Myocyte (in vitro differentiated cells): ENCODE measurements at regions not wholly inside any gene's neighbourhood (a gene's known extent, or its start where the extent isn't known, plus 50 kb on each side); places are given as distances from the start of the nearest gene placed in this dataset.
"Not testable (repeated sequence)": the region's sequence is repeated elsewhere in the genome, so short reads cannot be mapped to it uniquely, and the experiment has no call there.

Source experiments
- DNase-seq: peaks from one replicate; pipeline ENCODE4 v3.0.0-alpha.2; 2012; ENCODE audit warnings: low read depth

DNA sequence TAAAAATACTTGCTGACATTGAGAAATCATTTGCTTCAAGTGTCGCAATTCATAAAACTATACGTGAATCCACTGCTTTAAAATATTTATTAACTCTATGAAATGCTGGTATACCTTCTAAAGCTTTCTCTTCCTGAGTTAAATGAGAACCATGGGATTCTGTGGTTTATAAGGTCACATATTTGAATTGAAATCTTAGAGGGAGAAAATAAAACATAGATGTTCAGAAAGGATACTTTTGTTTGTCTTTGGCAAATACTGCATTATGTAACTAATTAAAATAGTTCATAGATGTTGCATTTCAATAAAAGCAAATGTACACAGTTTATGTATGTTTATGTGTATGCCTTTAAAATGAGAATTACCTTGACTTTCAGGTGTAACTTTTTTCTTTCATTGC, 250.1 kb downstream of the FAM170A start:
- DNase-seq: no peak

DNA sequence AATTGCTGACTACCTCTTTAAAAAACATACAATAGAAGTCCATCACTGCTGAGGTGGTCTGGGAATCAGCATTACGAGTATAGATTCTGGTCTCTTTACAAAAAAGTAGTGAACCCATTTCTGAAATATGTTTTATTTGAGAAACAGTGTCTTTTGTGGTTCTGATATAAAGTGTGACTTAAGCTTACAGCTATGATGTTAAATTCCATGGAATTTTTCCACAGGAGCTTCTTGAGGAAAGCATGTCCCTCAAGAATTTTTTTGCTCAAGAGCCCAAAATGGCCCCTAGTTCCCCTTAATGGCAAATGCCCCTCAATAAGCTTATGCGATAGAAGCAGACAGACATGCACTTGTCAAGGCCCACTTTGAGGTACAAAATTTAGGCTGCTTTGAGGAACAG, 265.7 kb downstream of the FAM170A start:
- no peak for DNase-seq

DNA sequence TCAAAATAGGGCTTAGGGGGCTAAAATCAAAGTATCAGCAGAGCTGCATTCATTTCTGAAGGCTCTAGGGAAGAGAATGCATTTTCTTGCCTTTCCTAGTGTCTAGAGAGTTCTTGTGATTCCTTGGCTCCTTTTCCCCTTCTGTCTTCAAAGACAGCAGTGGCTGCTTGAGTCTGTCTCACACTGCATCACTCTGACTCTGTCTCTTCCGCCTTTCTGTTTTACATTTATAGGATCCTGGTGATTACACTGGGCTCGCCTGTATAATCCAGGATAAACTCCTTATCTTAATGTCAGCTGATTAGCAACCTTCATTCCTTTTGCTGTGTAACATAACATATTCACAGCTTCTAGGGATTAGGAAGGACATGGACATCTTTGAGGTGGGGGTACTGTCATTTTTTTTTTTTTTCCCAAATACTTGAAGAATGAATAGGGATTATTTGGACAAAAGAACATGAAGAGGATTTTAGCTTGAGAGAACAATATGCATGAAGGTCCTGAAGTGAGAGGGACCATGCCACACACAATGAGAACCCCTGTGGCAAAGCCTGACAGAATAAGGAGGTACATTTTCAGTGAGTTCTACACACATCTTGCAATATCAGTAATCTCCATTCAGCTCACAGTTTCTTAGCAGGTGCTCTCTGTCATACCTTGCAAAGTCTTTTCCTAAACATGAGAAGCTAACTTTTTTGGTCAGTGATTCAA, 267.6 kb downstream of the FAM170A start:
- no peak for DNase-seq

DNA sequence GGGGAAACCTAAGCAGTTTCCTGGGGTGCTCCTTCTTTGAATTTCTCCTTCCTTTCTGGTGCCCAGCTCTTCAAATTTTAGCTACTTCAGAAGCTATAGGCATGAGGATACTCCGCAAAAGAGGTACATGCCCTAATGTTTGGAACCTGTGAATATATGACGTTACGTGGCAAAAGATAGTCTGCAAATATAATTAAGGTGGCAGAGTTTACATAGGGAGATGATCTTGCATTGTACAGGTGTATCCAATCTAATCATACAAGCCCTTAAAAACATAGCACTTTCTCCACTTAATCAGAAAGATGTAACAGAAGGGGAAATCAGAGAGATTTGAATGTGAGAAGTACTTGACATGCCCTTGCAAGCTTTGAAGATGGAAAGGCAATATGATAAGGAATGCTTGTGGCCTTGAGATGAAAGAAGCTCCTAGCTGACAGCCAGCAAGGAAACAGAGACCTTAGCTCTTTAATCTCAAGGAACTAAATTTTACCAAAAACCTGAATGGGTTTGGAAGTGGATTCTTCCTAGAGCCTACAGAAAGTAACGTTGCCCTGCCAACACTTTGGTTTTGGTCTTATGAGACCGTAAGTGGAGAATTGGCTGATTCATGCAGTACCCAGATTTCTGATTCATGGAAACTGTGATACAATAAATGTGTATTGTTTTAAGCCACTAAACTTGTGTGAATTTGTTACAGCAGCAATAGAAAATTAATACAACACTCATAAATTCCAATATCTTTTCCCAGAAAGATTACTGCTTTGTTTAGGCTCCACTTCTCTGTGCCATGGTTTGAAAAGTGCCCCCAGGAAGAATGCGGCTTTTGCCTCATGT, 268.4 kb downstream of the FAM170A start:
- DNase-seq: no peak

DNA sequence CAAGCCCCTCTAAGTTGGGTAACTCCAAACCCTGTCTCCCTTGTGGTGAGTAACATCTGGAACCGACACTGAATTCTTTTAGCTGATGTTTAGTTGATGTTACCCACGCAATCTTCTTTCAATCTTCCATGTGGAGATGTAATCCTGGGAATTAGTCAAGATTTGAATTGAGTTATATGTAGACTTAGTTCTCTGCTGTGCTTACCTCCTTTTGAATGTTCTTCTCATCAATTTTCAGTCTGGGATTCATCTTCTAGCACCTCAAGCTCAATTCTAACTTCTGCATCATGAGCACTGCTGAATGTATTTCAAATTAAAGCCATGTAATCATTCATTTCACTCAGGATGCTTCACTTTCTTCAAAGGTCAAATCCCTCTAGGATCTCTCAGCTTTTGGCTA, 270.6 kb downstream of the FAM170A start:
- no peak for DNase-seq

DNA sequence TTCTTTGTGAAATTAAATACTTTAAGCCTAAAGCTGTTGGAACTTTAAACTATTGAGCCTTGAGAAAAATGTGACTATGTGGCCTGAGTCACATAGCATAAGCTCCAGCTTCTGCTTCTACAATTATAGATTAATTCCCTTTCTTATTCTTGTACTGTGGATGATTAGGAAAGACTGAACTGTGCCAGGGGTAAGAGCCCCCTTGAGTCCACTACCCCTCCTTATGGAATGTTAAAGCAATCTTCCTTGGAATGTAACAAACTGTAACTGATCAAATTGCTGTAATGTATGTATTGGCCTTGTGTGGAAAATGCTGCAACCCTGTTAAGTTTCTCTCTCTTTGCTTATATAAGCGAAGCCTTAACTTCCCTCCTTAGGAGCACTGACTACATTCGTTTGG, 273.2 kb downstream of the FAM170A start:
- DNase-seq: no peak

DNA sequence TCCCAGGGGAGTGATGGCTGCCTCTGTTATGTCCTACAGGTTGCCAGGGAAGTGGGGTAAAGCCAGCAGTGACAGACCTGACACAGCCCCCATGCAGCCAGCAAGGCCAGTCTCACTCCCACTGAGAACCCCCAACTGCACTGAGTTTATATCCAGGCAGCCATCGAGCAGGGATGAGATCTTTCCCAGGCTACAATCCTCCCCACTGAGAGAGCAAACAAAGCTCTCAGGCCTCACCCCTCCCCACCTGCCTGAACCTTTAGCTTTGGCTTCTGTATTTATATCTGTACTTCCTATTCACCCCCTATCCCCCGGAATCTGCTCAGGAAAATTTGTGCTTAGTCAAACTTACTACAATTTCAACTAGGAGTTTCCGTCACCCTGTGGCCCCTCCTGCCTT, 284.1 kb downstream of the FAM170A start:
- DNase-seq: no peak

DNA sequence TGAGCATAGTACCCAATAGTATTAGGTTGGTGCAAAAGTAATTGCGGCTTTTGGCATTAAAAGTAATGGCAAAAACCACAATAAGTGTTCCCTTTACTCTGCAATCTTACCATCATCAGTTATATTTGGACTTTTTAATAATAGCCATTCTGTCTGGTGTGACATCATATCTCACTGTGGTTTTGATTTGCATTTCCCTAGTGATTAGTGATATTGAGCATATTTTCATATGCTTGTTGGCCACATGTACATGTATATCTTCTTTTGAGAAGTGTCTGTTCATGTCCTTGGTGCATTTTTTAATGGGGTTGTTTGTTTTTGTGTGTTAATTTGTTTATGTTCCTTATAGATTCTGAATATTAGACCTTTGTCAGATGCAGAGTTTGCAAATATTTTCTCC, 289.9 kb downstream of the FAM170A start:
- DNase-seq: no peak

DNA sequence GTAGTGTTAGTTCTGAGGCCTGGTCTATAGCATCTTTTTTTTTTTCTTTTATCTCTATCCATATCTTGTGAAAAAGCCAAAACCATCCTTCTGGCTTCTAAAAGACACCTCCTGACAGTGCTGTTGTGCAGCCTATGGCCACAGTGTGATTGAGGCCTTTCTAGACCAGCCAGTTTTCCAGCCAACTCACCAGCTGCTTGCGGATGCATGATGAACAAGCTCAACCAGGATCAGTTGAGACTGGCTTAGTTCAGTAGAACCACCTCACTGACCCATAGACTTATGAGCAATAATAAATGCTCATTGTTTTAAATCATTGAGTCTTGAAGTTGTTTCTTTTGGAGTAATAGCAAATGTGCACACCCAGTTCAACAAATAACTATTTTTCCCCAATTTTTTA, 296.9 kb downstream of the FAM170A start:
- DNase-seq: no peak

DNA sequence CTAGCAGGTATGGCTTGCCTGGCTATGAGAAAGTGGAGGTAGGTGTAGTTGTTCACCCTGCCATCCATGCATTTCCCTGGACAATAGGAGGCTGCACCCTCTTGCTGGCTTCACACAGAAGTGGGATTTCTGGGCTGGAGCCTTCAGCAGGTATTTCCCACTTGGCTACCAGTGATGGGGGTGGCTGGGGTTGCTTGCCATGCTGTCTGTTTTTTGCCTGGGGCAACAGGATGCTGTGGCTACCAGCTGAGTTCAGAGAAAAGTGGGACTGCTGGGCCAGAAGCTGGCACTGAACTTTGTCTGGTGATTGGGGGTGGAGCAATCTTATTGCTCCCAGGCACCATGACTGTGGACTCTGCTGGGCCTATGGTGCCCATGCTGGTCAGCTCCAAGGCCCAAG, 299.6 kb downstream of the FAM170A start:
- no peak for DNase-seq

DNA sequence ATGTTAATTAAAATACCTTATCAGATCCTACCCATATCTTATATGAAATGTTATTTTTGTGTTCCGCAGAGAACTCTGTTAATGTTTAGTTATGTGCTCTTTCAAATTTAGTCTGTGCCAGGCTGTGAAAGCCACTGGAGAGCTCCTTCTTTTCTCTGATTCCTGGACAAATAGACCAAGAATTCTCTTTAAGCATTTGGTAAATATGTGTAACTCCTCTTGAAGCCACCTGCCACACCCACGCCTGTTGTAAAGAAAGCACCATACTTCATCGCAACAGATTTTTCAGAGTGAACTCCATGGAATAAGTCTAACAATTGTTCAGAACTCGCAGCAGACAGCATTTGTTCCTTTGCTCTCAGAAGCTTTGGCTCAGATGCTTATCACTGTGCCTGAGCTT, 301.1 kb downstream of the FAM170A start:
- no peak for DNase-seq

DNA sequence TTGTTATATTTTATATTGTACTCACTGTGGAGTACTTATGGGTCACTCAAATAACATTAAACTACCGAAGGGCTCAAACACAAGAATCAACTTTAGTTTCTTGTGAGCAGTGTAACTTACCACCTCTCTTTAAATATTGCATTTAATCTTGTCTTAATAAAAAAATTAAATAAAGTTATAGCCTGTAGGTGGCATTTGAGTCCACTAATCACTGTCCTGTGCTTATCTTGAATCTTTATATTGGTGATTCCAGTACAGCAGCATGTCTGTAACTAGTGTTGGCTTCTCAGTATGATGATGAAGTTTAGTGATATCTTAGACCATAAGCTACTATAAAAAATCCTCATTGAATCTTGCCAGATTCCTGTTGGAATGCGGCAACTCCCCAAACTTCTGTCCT, 313.8 kb downstream of the FAM170A start:
- peak; percentile 36 for DNase-seq

DNA sequence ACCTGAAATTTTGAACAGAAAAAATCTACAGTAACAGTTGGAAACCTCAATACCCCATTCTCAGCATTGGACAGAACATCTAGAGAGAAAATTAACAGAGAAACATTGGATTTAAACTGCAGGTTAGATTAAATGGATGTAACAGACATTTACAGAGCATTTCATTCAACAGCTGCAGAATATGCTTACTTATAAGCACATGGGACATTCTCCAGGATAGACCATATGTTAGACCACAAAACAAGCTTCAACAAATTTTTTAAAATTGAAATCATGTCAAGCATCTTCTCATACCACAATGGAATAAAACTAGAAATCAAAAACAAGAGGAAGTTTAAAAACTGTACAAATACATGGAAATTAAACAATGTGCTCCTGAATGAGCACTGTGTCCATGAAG, 316.3 kb downstream of the FAM170A start:
- peak; percentile 14 for DNase-seq

DNA sequence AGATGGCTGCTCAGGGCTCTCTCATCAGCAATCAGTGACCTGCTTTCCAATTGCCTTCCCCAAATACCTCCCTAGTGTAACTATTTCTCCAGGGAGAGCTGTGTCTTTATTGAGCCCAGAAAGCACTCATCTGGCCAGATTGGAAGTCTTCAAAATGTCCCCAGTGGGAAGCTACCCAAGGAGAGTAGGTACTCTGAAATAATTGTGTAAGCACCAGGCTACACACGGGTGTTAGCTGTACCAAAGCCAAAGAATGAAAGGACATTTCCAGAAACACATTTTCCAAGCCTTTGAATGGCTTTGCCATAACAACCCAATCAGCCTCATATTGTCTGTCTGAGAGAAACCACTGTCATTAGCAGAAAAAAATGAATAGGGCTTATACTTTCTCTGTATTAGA, 318.8 kb downstream of the FAM170A start:
- DNase-seq: no peak

DNA sequence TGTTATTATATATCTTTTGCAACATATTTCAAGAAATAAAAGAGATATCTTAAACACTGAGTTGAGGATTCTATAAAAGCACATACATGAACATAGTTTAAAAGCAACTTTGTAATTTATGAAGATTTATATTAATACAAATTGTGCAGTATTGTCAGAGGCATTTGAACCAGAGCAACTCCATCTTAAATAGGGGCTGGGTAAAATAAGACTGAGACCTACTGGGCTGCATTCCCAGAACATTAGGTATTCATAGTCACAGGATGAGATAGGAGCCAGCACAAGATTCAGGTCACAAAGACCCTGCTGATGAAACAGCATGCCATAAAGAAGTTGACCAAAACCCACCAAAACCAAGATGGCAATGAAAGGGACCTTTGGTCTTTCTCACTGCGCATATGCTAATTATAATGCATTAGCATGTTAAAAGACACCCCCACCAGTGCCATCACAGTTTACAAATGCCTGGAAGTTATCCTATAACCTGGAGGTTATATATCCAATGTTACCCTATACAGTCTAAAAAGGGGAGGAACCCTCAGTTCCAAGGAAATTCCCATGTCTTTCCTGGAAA, 320.2 kb downstream of the FAM170A start:
- no peak for DNase-seq

DNA sequence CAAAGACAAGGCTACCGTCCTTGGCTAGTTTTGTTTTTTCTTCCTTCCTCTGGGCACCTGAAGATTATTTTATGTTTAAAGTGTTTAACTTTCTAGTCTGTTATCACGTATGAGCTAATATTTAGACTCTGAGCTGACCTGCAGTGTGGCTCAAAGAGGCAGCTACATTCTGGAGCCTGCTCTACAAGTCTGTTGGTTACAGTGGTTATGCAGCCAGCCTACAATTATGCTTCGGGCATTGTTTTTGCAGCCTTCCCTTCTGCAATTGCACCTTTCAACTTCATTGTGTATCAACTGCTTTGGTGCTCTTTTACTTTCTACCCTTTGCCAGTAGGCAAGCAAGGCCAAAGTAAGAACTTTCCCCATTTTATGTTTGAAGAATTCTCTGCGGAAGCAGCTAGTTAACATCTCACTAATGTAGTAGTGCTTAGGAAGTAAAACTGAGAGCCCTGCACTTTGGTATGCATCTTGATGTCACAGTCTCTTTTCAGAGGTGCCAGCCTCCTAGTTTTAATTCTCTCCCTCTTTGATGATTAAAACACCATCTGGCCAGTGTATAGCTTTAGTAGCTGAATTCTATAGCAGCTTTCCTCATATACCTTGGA, 322.1 kb downstream of the FAM170A start:
- no peak for DNase-seq

DNA sequence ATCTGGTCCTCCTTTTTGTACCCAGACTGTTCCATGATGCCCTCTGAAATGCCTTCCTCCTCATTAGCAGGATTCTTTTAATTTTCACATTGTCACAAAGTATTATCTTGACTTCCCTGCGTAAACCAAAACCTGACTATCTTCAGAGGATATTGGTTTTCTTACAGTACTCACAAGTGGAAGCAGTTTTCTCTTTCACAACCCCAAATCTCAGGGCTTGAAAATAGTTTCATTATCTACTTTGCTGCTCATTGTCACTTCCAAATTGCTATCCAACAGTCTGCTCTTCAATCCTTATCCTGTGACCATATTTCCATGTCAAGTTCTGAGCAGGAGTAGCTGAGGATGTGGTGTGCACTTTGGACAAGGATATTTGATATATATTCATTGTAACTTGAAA, 324.1 kb downstream of the FAM170A start:
- no peak for DNase-seq

DNA sequence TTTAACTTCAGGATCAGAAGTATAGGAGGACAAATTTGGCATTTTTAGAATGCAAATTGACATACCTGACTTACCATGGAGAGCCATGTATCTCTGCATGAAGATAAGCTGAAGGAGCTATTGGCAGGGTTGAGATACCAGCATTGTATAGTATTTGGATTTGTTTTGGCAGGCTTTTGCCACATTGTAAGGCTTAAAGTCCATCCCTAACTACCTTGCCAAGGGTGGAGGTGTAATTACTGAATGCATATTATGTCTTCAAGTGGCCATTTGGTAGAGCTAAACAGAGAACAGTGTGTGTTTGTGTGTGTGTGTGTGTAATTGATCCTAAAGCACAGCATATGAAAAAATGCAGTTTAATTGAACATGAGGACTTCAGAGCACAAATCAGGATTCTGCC, 324.7 kb downstream of the FAM170A start:
- no peak for DNase-seq

DNA sequence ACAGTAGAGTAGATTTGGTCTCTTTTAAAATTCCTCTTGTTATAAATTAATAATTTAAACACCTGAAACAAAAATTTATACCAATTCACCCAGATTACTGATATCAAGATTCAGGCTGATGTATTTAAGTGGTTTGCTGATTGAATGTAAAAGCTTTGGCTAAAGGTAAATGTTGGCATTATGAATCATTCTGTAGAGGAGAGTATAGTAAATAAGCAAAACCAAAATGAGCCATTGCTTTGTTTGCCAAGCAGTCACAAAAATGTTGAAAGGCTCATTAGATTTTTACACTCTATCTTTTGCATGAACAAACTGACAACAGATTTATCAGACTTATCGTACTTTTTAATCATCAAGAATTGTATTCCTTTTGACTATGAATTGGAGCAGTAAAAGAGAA, 332.6 kb downstream of the FAM170A start:
- DNase-seq: no peak

DNA sequence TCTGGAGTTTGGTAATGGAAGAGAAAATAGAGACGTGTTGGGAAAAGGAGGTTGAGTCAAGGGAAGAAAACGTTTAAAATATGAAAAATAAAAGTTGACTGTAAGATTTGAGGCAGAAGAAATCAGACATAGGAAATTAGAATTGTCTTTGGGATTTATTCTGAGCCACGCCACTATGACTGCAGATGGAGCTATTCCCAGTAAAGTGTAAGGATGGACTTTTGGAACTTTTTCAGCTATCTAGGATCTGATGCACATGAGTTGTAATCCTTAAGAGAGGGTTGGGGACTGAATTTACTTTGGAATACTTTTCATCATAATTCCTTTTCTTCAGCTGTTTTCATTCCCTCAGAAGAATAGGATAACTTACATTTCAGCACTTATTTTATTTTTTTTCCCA, 336.7 kb downstream of the FAM170A start:
- peak; percentile 16 for DNase-seq

DNA sequence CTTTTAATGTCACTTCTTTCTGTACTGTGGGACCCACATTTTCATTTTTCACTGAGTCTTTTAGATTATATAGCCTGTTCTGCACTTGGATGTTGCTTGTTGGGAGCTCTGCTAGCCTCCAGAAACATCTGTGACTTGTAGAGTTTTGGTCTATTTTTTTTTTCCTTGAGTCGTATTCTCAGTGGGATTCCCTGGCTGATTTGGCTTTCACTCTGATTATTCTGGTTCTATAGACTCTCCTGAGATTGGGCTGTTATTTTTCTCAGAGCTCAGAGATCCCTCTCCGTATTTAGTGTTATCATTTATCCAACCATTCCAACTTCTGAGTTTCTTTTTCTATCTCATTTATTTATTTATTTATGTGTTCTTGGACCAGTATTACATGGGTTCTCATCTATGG, 339.3 kb downstream of the FAM170A start:
- DNase-seq: no peak

DNA sequence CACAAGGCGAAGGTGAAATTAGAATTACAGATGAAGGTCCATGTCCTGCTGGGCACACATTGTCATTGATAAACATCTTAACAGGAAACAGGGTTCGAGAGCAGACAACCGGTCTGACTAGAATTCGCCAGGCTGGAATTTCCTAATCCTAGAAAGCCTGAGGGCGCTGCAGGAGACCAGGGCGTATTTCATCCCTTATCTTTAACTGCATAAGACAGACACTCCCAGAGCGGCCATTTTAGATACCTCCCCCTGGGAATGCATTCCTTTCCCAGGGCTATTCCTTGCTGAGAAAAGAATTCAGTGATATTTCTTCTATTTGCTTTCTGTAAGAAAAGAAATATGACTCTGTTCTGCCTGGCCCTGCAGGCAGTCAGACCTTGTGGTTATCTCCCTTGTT, 357.7 kb downstream of the FAM170A start:
- DNase-seq: not testable (repeated sequence)
